SIG-M5 treated with dmso at 0.1 percent for 504 hours (cell line): ENCODE measurements at regions not wholly inside any gene's neighbourhood (a gene's known extent, or its start where the extent isn't known, plus 50 kb on each side); places are given as distances from the start of the nearest gene placed in this dataset.

Experiments
- DNase-seq: peaks from one replicate; lab custom pipeline; 2025; ENCODE audit not compliant: unreplicated experiment; lab: John Stamatoyannopoulos, UW

DNA sequence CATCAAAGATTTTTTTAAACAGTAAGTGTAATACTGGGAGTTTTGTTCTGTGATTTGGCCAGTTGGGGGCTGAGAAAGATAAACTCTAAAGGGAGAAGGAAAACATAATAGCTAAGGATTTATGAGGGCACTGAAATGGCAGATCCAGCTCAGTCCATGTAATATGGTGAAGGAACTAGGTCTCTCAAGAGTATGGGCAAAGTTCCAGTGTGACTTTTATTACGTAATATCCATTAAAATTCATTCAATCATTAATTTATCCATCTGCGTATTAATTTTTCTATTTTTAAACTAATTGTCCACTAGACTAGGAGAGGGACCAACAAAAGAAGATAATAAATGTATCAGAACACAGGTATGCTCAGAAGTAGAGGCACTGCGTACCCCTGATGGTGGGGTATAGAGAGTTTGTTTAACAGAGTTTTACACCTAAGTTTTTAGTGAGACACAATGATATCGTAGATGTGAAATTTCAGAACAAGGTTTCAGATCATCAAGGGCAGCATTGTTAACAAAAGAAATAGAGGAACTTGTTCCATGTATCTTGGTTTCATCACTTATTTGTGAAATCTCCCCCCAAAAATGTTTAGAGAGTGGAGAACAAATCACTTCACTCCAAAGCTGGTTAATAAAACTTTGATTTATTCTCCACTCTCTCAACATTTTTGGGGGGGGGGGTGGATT is 351.1 kb downstream of the GRXCR1 start:
- no peak for DNase-seq

DNA sequence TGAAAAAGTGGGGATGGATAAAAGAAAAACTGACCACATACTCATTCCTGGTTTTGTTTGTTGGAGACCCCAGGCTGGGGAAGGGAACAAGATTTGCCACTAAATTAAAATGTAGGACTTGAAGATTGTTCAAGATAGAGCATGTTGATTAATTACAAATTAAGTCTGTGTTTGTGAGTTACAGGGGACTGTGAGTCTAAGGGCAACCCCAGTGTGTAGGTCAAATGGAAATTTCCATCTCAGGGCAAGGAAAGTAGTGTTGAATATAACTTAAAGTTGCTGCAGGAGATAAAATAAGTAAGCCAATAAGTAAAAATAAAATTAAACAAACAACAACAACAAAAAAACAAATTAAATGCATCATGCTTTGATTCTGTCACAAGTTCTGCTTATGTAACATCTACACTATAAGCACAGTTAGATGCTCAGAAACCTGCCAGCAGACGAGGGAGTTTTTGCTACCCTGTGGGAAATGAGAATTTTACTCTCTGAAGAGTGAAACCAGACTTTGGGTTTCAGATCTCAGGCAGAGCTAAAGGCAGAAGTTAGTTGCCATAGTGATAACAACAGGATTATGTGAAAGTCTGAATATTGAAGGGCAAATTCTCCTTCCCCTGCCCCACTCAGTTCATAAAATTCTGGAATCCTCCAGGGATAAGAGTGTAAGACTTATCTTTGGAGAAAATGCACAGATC is 352.3 kb downstream of the GRXCR1 start:
- no peak for DNase-seq

DNA sequence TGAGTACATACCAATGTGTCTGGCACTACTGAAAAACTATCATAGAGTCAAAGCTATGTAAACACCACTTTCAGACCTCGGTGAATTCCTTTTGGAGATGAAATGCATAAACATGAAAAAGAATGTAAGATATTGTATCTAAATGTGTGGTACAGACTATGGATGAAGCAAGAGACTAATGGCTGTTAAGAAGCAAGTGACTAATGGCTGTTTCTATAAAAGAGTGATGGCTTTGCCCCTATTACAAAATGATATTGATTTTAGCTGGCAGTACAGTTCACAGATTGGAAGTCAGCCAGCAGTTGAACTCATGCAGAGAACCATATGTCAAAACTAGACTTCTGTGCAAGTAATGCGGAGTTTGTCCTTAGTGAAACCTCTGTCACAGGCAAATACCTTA is 359.3 kb downstream of the GRXCR1 start:
- DNase-seq, result no peak

DNA sequence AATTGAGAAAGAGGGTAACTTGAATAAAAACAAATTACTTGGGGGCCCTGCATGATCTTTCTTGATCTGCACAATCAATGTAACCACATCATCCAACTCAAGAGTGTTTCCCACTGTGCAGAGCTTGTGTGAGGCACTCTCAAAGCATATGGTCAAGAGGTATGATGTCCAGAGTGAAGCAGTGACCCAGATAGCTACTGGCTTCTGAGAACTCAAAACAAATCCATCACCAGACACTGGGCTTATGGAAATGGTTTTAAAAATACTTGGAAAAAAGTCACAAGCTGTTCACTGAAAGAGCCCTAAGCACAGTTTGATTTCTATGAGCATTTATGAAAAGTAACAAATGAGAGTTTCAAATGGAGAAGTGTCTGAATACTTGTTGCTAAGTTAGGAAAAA is 361.0 kb downstream of the GRXCR1 start:
- DNase-seq, result no peak

- no peak for DNase-seq
These were observed 372.2 kb downstream of the GRXCR1 start for GRCh38 chr4:43264730-43265129.

- DNase-seq, result no peak
These were observed 379.4 kb downstream of the GRXCR1 start for GRCh38 chr4:43271946-43272345.

GRCh38 chr4:43274376-43274775 is 381.9 kb downstream of the GRXCR1 start:
- no peak for DNase-seq

GRCh38 chr4:43275779-43276178 is 383.3 kb downstream of the GRXCR1 start:
- DNase-seq, result no peak

DNA sequence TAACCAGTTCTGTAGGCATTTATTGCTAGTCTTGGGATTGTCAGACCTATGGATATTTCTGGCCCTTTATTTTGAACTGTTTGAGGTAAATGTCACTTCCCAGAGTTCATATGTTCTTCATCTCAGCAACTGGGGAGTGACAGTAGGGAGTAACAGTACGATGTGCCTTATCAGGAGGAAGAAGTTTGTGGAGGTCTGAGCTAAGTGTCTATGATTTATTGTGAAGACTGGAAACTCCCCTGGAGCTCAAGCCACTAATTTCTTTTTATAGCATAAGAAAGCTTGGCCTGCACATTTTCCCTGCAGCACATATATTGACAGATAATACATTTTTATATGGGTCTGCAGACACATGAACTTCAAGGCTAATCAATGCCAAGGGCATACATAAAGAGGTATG is 383.8 kb downstream of the GRXCR1 start:
- no peak for DNase-seq

DNA sequence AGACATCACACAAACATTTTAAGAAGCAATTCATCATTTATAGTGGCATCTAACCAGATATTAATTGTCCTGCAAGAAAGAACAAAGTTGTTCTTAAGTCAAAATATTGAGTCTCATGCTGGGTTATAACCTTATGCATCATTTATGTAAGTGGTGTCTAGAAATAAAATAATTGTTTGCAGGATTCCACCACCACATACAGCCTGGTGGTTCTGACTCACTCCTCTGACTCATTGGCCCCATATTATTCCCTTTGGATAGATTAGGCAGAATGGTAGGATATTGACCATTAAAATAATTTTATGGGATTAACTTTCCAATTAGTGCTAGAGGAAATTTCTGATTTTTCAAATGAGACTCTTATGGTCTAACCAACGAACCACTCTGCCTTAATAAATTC is 384.5 kb downstream of the GRXCR1 start:
- DNase-seq, result no peak

GRCh38 chr4:43282534-43282933 is 390.0 kb downstream of the GRXCR1 start:
- DNase-seq, result no peak

DNA sequence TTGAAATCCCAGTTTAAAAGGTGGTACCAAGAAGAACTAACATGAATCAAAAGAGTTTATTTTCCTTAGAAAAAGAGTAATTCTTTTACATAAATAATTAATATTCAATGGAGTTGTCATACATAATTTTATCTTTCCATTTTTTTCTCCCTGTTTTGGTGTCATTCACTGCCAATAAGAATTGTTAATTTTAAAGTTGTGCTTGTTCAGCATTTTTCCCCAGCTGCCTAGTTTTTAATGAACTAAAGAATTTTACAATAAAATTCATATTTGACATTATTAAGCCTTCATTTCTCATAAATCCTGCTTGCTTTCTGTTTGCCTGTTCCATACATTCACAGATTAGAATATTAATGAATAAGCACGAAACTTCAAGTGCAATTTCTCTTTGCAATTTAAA is 393.6 kb downstream of the GRXCR1 start:
- no peak for DNase-seq

DNA sequence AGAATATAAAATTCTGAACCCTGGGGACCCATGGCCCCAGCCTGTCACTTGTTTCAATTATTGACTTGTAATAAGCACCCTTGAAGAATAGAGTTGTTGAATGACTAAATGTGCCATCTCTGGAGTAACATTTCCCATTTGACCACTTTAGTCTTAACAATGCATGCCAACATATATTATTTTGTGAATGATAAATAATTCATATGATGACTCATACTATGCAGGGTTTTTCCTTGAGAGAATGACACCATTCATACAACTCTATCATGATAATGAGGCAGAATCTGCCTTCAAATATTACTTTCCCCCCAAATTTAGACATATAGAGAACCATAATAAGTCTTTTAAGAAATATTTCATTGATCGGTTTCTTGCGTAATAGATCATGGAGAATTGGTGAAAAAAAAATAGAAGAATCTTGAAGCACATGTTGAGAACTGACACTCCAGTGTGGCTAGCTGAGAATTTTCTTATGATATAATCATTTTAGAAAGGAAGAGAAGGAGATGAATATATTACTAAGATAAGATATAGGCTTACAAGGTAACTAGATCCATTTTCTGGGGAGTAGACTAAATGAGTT is 404.5 kb downstream of the GRXCR1 start:
- DNase-seq, result no peak

- DNase-seq, result no peak
These were observed 424.3 kb downstream of the GRXCR1 start for GRCh38 chr4:43316813-43317212.

- no peak for DNase-seq
These were observed 432.9 kb downstream of the GRXCR1 start for GRCh38 chr4:43325220-43325967.

- no peak for DNase-seq
These were observed 437.8 kb downstream of the GRXCR1 start for GRCh38 chr4:43330288-43330687.

GRCh38 chr4:43331226-43332051 is 438.9 kb downstream of the GRXCR1 start:
- DNase-seq, result no peak

- no peak for DNase-seq
These were observed 439.5 kb downstream of the GRXCR1 start for GRCh38 chr4:43332052-43332425.

DNA sequence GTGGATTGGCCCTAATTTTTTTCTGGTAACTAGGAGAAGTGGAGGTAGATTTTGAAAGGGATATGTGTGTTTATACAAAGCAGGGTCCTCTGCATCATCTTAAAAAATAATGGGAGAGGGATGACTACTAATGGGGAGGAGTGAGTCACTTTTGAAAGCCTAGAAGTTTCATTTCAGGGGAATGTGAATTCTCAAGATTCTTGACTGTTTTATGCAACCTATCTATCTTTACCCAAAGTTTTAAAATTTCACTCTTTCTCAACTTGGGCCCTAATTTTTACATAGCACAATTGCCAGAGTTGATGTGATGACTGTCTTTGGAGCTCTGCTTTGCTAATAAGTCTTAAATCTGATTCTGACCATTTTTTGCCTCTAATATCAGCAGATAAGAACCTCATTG is 445.2 kb downstream of the GRXCR1 start:
- no peak for DNase-seq

DNA sequence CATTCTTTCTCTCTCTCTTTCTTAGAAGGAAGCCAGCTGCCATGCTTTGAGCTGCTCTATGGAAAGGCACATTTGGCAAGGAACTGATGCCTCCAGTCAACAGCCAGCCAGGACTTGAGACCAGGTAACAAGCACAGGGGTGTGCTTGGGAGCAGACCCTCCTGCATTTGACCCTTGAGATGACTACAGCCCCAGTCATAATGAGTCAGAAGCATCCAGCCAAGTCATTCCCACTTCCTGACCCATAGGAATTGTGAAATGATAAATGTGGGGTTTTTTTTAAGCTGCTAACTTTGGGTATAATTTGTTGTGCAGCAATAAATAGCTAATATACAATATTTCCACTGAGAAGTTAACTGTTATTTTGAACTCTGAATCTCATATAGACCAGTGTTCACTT is 446.9 kb downstream of the GRXCR1 start:
- DNase-seq, result no peak

GRCh38 chr4:43341741-43342140 is 449.2 kb downstream of the GRXCR1 start:
- DNase-seq, result no peak
